Ovary (tissue), 7 donors: ENCODE measurements at regions not wholly inside any gene's neighbourhood (a gene's known extent, or its start where the extent isn't known, plus 50 kb on each side); places are given as distances from the start of the nearest gene placed in this dataset. TPM values are rescaled to one million over a fixed set of nuclear protein-coding genes. Genes with fewer than 3 reads are reported as not detected.
A peak's percentile ranks its signal among the peaks of the same experiment; 100 is the strongest.

Experiments used
- DNase-seq, 5 donors: peaks; one replicate each; pipeline ENCODE4 v3.0.0-alpha.2; 2019 to 2020
- H3K27ac ChIP-seq, 2 donors: fragments of 200-600 bp; one replicate each; pipeline versions ENCODE4 v1.5.1 to v1.8.0; 2019 to 2022
- H3K27me3 ChIP-seq: fragments of 200-600 bp; one replicate; pipeline ENCODE4 v1.8.0; 2022
- H3K36me3 ChIP-seq: fragments of 200-600 bp; sonication (generic); one replicate; pipeline ENCODE4 v1.5.1; 2019
- H3K4me1 ChIP-seq: one replicate; pipeline ENCODE4 v1.8.1; 2013; ENCODE audit warnings: mild to moderate bottlenecking, moderate library complexity; ENCODE audit not compliant: insufficient read depth
- H3K4me3 ChIP-seq: fragments of 200-600 bp; sonication (generic); one replicate; pipeline ENCODE4 v1.5.1; 2017
- H3K9me3 ChIP-seq, 2 donors: fragments of 200-600 bp in 1 of 2; sonication (generic) in 1 of 2; one replicate each; pipeline versions ENCODE4 v1.5.1 to v1.8.1; 2013 to 2019; ENCODE audit warnings: mild to moderate bottlenecking in 1 of 2, moderate library complexity in 1 of 2
- EP300 ChIP-seq: sonication (generic); formaldehyde crosslinking; IDR thresholded peaks from one replicate; pipeline ENCODE4 v1.6.1; 2017; ENCODE audit warnings: antibody characterized with exemption
- POLR2A ChIP-seq: fragments of 450-650 bp; IDR thresholded peaks from one replicate; pipeline ENCODE4 v1.6.1; 2017; ENCODE audit warnings: antibody characterized with exemption, mild to moderate bottlenecking, moderate library complexity
- WGBS, 3 donors: extraction: QIAGEN DNeasy Blood & Tissue Kit in 1 of 3; methylation state at CpG; one replicate each; pipeline versions ENCODE4 v1.1.5 to v1.1.7; 2013 to 2017; 5-methylcytosine and 5-hydroxymethylcytosine counted together
- intact Hi-C, 4 donors: fragments of 100-400 bp; cut with DNase I; formaldehyde crosslinking; loops; one replicate each; pipeline versions ENCODE4 v1.11.0 to v1.15.1; 2022 to 2023
- microRNA counts: library from miRNA; unstranded; fragments of <30 nt; microRNA quantifications from one replicate; lab custom pipeline; 2016
- microRNA-seq, 3 donors: library from miRNA; unstranded; fragments of <30 nt; microRNA quantifications; one replicate each; pipeline versions ENCODE4 to v1.2.0, GENCODE V29; 2019 to 2020
- small RNA-seq: library from RNA; depleted of rRNA; stranded (forward); fragments of <200 nt; gene quantifications from one replicate; pipeline ENCODE3, GENCODE V24; 2016
- TF ChIP-seq, protein P1 (sequence below), 3 donors: fragments of 450-650 bp in 2 of 3; fragments of 200-600 bp in 1 of 3; IDR thresholded peaks; one replicate each; pipeline versions ENCODE4 v1.5.1 to v1.8.0; 2016 to 2022; ENCODE audit warnings: antibody characterized with exemption in 3 of 3, mild to moderate bottlenecking in 1 of 3
- donor health status: DM: no; HTN: no; CAD: no; lungs with moderate emphysema.
- donor health status: DM: no; HTN: no; CAD: no.
- donor health status: Bipolar disorder and iron deficiency.
- donor health status: DM: no; HTN: no; CAD: no.
- donor health status: DM: yes; HTN: yes; CAD: no.

DNA sequence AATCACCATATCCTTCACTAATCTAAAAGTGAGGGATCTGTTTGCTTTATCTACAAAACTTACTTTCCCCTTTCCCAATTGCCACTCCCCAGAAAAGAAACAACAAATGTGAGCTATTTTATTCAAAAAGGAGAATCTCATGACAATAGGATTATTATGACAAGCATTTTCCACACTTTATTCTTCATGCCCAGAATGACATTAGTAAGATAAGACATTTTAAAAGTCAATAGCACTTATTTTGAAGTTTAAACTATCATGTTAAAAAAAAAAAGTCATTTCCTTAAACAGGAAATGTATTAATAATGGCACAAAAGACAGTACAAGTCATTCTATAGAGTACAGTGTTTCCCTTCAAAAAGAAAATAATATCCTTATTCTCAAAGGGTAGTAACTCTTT, 58.8 kb upstream of the HNRNPA3 start:
- intact Hi-C loops: loop anchor here in 1 of 4 donors (10.0 kb wide), 1 partner anchor 519 kb away; no protein-coding TSS in a partner anchor

DNA sequence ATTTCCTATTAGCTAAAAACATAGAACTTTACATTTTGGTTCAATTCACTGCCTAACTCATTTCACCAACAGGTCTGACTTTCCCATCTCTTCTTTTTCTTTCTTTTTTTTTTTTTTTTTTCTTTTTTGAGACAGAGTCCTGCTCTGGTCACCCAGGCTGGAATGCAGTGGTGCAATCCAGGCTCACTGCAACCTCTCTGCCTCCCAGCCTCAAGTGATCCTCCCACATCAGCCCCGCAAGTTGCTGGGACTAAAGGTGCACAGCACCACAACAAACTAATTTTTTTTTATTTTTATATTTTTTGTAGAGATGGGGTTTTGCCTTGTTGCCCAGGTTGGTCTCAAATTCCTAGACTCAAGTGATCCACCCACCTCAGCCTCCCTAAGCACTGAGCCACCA, 57.8 kb upstream of the HNRNPA3 start:
- DNase-seq: no peak
- no peaks in the 10 kb centered on the region for H3K9me3 ChIP-seq
- WGBS, 3 donors: 90 to 96% (median 93%) methylated on average over 1 of the region's 1 CpG
- H3K27me3 ChIP-seq: no peaks in the 10 kb centered on the region
- intact Hi-C loops: loop anchor here in 1 of 4 donors (10.0 kb wide), 1 partner anchor 520 kb away; no protein-coding TSS in a partner anchor
- H3K36me3 ChIP-seq: no peaks in the 10 kb centered on the region
- H3K4me3 ChIP-seq: no peak overlapping the region
- no peaks in the 10 kb centered on the region for H3K4me1 ChIP-seq
- no peak overlapping the region for H3K27ac ChIP-seq
- no peak for TF ChIP-seq POLR2A
- TF ChIP-seq, protein P1, sequence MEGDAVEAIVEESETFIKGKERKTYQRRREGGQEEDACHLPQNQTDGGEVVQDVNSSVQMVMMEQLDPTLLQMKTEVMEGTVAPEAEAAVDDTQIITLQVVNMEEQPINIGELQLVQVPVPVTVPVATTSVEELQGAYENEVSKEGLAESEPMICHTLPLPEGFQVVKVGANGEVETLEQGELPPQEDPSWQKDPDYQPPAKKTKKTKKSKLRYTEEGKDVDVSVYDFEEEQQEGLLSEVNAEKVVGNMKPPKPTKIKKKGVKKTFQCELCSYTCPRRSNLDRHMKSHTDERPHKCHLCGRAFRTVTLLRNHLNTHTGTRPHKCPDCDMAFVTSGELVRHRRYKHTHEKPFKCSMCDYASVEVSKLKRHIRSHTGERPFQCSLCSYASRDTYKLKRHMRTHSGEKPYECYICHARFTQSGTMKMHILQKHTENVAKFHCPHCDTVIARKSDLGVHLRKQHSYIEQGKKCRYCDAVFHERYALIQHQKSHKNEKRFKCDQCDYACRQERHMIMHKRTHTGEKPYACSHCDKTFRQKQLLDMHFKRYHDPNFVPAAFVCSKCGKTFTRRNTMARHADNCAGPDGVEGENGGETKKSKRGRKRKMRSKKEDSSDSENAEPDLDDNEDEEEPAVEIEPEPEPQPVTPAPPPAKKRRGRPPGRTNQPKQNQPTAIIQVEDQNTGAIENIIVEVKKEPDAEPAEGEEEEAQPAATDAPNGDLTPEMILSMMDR (IDR thresholded peaks at IDR 0.05): no peak
- TF ChIP-seq EP300: no peak

More for the DNA sequence above, 58.8 kb upstream of the HNRNPA3 start:
- Histone ChIP-seq H3K36me3 (no peaks in the 10 kb centered on the region), H3K4me1 (no peaks in the 10 kb centered on the region), H3K27me3 (no peaks in the 10 kb centered on the region), H3K4me3 (no peak overlapping the region), H3K27ac (no peak overlapping the region), H3K9me3 (no peaks in the 10 kb centered on the region)
- no peak for TF ChIP-seq POLR2A
- no peak for TF ChIP-seq EP300
- TF ChIP-seq, protein P1 (IDR thresholded peaks at IDR 0.05): no peak
- no peak for DNase-seq

DNA sequence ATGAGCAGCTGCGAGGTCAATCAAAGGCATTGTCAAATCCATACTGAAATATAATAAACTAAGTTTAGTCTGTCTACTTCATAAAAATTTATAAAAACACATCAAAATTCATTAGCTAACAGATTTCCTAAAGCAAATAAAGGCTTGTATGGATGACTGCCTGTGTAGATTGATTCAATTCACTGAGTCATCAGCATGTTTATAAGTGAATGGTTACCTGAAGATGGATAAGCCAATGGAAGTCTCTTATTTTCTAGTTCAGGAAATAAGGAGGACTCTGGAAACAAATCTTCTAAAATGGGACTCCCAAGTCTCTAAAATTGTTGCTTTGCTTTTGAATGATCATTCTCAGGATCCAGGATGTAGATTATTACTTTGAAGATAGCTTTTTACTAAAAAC, 57.0 kb upstream of the HNRNPA3 start:
- no peak overlapping the region for H3K4me3 ChIP-seq
- H3K9me3 ChIP-seq: no peaks in the 10 kb centered on the region
- no peaks in the 10 kb centered on the region for H3K4me1 ChIP-seq
- H3K36me3 ChIP-seq: no peaks in the 10 kb centered on the region
- WGBS, 3 donors: 96 to 98% (median 96%) methylated on average over 1 of the region's 1 CpG
- DNase-seq: no peak
- TF ChIP-seq, protein P1 (IDR thresholded peaks at IDR 0.05): no peak
- TF ChIP-seq EP300 (no peak), POLR2A (no peak)
- no peaks in the 10 kb centered on the region for H3K27me3 ChIP-seq
- H3K27ac ChIP-seq: no peak overlapping the region
- intact Hi-C loops: loop anchor here in 1 of 4 donors (10.0 kb wide), 1 partner anchor 521 kb away; no protein-coding TSS in a partner anchor

DNA sequence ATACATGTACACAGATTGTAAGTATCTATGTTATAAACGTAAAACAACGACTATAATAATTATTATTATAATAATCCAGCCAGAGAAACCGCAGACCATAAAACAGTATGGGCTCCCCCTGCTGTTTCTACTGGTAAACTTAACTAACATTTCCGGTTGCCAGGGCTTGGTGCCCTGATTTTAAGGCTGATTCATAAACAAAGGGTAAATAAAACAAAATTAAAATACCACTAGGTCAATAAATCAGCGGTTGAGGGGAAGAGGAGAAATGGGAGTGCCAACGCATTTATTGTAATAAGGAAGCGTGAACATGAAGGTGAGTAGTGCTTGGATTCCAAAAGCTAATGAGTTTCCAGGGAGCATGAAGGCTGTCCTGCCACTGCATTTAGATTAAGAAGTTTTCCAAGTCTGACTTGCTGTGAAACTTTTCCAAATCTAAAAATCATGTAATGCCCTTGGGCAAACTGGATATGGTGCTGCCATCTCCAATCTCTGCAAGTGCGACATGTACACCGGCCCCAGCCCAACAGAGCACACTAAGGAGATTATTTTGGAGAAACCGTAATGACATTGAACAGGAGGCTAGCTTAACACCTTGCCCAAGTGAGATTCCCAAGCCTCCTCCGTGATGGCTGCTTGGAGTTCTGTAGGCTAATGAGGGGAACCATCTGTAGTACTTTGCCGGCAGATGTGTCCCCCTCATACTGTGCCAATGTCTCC, 50.7 kb upstream of the HNRNPA3 start:
- DNase-seq: no peak
- H3K4me1 ChIP-seq: peaks cover 3% of the 10 kb centered on the region
- no peaks in the 10 kb centered on the region for H3K27me3 ChIP-seq
- intact Hi-C loops: loop anchor here in 3 of 4 donors (5.0 to 10.0 kb wide), 6 partner anchors 103 to 1035 kb away; partner anchors contain the start of genes HOXD8 (in 1 of the 3) and NFE2L2 (in 1 of the 3)
- H3K9me3 ChIP-seq: no peaks in the 10 kb centered on the region
- H3K27ac ChIP-seq: no peak overlapping the region
- H3K36me3 ChIP-seq: no peaks in the 10 kb centered on the region
- TF ChIP-seq, protein P1 (IDR thresholded peaks at IDR 0.05): peak in 2 of 3 donors; percentile 34 to 38
- TF ChIP-seq POLR2A: no peak
- H3K4me3 ChIP-seq: no peak overlapping the region
- WGBS, 3 donors: 40 to 44% (median 42%) methylated on average over 12 of the region's 12 CpGs

MicroRNAs in the stretch of these regions (microRNA counts, 767-probe panel; counts per million panel counts)
- 530 counts per million, percentile 78 among the panel's probes with 10 or more counts for microRNA hsa-miR-1246 (lab: Ali Mortazavi, UCI)

Small RNA genes lying in the stretch of these regions (microRNA-seq; reads per million reads assigned to microRNA genes)
- gene MIR1246: 0 reads per million in 3 donors

Small RNA genes lying in the stretch of these regions (small RNA-seq; reads per million reads assigned to genes)
- gene RNA5SP112 (not detected), gene RNU6-187P (not detected), gene RNU6ATAC14P (not detected)
